PC-9 (cell line): ENCODE measurements at regions not wholly inside any gene's neighbourhood (a gene's known extent, or its start where the extent isn't known, plus 50 kb on each side); places are given as distances from the start of the nearest gene placed in this dataset.

Experiments used
- EZH2 ChIP-seq: fragments of 200-600 bp; sonication (generic); IDR thresholded peaks from 2 replicates; pipeline ENCODE4 v1.8.0; 2017; ENCODE audit warnings: antibody characterized with exemption, low read depth
- TF ChIP-seq, protein P1 (sequence below): fragments of 200-600 bp; sonication (generic); conservative IDR thresholded peaks from 2 replicates; pipeline ENCODE4 v1.6.1; 2017; ENCODE audit warnings: mixed run types, antibody characterized with exemption, mild to moderate bottlenecking, moderate library complexity

DNA sequence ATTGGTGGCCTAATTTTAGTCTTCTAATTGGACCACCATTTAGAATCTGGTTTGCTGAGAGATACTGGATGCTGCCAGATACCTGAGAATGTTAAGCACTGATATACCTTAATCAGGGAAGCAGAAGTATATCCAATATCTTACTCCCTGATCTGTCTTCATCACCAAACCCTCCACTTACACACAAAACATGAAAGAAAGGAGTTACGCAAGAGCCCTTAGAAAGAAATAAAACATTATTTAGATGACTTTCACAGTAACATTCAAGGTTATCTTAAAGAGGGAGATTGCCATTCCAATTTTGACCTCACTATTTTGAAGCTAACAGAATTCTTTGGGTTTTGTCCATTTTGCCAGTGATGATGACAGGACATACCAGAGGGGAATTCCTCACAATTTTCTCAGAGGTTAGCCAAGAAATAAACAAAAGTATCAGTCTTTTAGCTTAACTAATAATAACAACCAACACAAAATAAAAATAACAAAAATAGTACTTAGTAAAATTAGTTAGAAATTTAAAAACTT, 496.1 kb downstream of the NFIB start:
- TF ChIP-seq, protein P1, sequence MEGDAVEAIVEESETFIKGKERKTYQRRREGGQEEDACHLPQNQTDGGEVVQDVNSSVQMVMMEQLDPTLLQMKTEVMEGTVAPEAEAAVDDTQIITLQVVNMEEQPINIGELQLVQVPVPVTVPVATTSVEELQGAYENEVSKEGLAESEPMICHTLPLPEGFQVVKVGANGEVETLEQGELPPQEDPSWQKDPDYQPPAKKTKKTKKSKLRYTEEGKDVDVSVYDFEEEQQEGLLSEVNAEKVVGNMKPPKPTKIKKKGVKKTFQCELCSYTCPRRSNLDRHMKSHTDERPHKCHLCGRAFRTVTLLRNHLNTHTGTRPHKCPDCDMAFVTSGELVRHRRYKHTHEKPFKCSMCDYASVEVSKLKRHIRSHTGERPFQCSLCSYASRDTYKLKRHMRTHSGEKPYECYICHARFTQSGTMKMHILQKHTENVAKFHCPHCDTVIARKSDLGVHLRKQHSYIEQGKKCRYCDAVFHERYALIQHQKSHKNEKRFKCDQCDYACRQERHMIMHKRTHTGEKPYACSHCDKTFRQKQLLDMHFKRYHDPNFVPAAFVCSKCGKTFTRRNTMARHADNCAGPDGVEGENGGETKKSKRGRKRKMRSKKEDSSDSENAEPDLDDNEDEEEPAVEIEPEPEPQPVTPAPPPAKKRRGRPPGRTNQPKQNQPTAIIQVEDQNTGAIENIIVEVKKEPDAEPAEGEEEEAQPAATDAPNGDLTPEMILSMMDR, result no peak
- TF ChIP-seq EZH2, result no peak
